Lower lobe of right lung (tissue), 2 donors: ENCODE measurements at regions not wholly inside any gene's neighbourhood (a gene's known extent, or its start where the extent isn't known, plus 50 kb on each side); places are given as distances from the start of the nearest gene placed in this dataset.

Source experiments
- ATAC-seq, 2 donors: fragments of 200-7000 bp; cut with Tn5 transposase; one replicate each; pipeline ENCODE4 v1.9.1; 2020 to 2022; ENCODE audit warnings: mild to moderate bottlenecking in 2 of 2, moderate library complexity in 2 of 2
- DNase-seq: peaks from one replicate; pipeline ENCODE4 v3.0.0-alpha.2; 2020
- H3K27ac ChIP-seq: fragments of 200-600 bp; one replicate; pipeline ENCODE4 v1.8.0; 2022
- H3K27me3 ChIP-seq: fragments of 200-600 bp; one replicate; pipeline ENCODE4 v1.8.0; 2022; ENCODE audit warnings: low read depth
- H3K36me3 ChIP-seq: fragments of 200-600 bp; one replicate; pipeline ENCODE4 v1.8.0; 2022; ENCODE audit warnings: mild to moderate bottlenecking
- H3K4me1 ChIP-seq: fragments of 200-600 bp; one replicate; pipeline ENCODE4 v1.8.0; 2022
- H3K4me3 ChIP-seq: fragments of 200-600 bp; one replicate; pipeline ENCODE4 v1.8.0; 2022; ENCODE audit warnings: mild to moderate bottlenecking
- H3K9me3 ChIP-seq: fragments of 200-600 bp; one replicate; pipeline ENCODE4 v1.8.0; 2022
- CTCF ChIP-seq: fragments of 200-600 bp; IDR thresholded peaks from one replicate; pipeline ENCODE4 v1.8.0; 2022; ENCODE audit warnings: antibody characterized with exemption, mild to moderate bottlenecking
- intact Hi-C: fragments of 100-400 bp; cut with DNase I; formaldehyde crosslinking; loops from one replicate; pipeline ENCODE4 v1.11.0; 2022
- donor health status: DM: no; HTN: yes; CAD: no; lungs with severe emphysema.

GRCh38 chr1:232481091-232481490, 148.8 kb downstream of the SIPA1L2 start:
- intact Hi-C loops: no loop called here
- no peak for TF ChIP-seq CTCF
- H3K4me1 ChIP-seq: no peaks in the 10 kb centered on the region
- no peak for ATAC-seq
- H3K4me3 ChIP-seq: no peak overlapping the region
- H3K27me3 ChIP-seq: no peaks in the 10 kb centered on the region
- no peak for DNase-seq
- no peak overlapping the region for H3K27ac ChIP-seq
- H3K9me3 ChIP-seq: no peaks in the 10 kb centered on the region
- peaks cover 32% of the 10 kb centered on the region for H3K36me3 ChIP-seq

GRCh38 chr1:232477728-232478127, 152.2 kb downstream of the SIPA1L2 start:
- TF ChIP-seq CTCF: no peak

GRCh38 chr1:232476538-232476950, 153.4 kb downstream of the SIPA1L2 start:
- intact Hi-C loops: no loop called here
- peaks cover 19% of the 10 kb centered on the region for H3K4me1 ChIP-seq
- no peak overlapping the region for H3K4me3 ChIP-seq
- H3K9me3 ChIP-seq: no peaks in the 10 kb centered on the region
- DNase-seq: no peak
- H3K36me3 ChIP-seq: peaks cover 6% of the 10 kb centered on the region
- H3K27me3 ChIP-seq: no peaks in the 10 kb centered on the region
- no peak overlapping the region for H3K27ac ChIP-seq
- ATAC-seq: no peak
- TF ChIP-seq CTCF: no peak

More at GRCh38 chr1:232477728-232478127, 152.2 kb downstream of the SIPA1L2 start:
- Histone ChIP-seq H3K36me3 (peaks cover 11% of the 10 kb centered on the region), H3K4me1 (peaks cover 13% of the 10 kb centered on the region), H3K4me3 (no peak overlapping the region), H3K27ac (no peak overlapping the region), H3K27me3 (no peaks in the 10 kb centered on the region), H3K9me3 (no peaks in the 10 kb centered on the region)
- intact Hi-C loops: no loop called here
- ATAC-seq (peak; percentile 45 to 46), DNase-seq (no peak)

- peaks cover 19% of the 10 kb centered on the region for H3K4me1 ChIP-seq
- H3K27me3 ChIP-seq: no peaks in the 10 kb centered on the region
- no peak for TF ChIP-seq CTCF
- intact Hi-C loops: no loop called here
- H3K27ac ChIP-seq: no peak overlapping the region
- no peaks in the 10 kb centered on the region for H3K9me3 ChIP-seq
- peaks cover 9% of the 10 kb centered on the region for H3K36me3 ChIP-seq
- ATAC-seq (peak in 1 of 2 donors; percentile 43), DNase-seq (no peak)
- no peak overlapping the region for H3K4me3 ChIP-seq
Observed at GRCh38 chr1:232474826-232475225, 155.1 kb downstream of the SIPA1L2 start.

- H3K27me3 ChIP-seq: no peaks in the 10 kb centered on the region
- no peak overlapping the region for H3K27ac ChIP-seq
- no peak overlapping the region for H3K4me3 ChIP-seq
- intact Hi-C loops: no loop called here
- no peak for DNase-seq
- ATAC-seq: no peak
- H3K4me1 ChIP-seq: peaks cover 19% of the 10 kb centered on the region
- no peaks in the 10 kb centered on the region for H3K9me3 ChIP-seq
- no peak for TF ChIP-seq CTCF
- peaks cover 10% of the 10 kb centered on the region for H3K36me3 ChIP-seq
Observed at GRCh38 chr1:232473900-232474299, 156.0 kb downstream of the SIPA1L2 start.

GRCh38 chr1:232473324-232473723, 156.6 kb downstream of the SIPA1L2 start:
- Histone ChIP-seq H3K4me1 (peaks cover 19% of the 10 kb centered on the region), H3K27ac (no peak overlapping the region), H3K4me3 (no peak overlapping the region), H3K9me3 (no peaks in the 10 kb centered on the region), H3K36me3 (peaks cover 16% of the 10 kb centered on the region), H3K27me3 (no peaks in the 10 kb centered on the region)
- intact Hi-C loops: no loop called here
- ATAC-seq (no peak), DNase-seq (no peak)
- TF ChIP-seq CTCF: no peak
